ENCODE measurements at regions not wholly inside any gene's neighbourhood (a gene's known extent, or its start where the extent isn't known, plus 50 kb on each side); places are given as distances from the start of the nearest gene placed in this dataset.

GRCh38 chr9:117903453-117903852, 199.2 kb downstream of the TLR4 start:
- TF ChIP-seq, protein P1, sequence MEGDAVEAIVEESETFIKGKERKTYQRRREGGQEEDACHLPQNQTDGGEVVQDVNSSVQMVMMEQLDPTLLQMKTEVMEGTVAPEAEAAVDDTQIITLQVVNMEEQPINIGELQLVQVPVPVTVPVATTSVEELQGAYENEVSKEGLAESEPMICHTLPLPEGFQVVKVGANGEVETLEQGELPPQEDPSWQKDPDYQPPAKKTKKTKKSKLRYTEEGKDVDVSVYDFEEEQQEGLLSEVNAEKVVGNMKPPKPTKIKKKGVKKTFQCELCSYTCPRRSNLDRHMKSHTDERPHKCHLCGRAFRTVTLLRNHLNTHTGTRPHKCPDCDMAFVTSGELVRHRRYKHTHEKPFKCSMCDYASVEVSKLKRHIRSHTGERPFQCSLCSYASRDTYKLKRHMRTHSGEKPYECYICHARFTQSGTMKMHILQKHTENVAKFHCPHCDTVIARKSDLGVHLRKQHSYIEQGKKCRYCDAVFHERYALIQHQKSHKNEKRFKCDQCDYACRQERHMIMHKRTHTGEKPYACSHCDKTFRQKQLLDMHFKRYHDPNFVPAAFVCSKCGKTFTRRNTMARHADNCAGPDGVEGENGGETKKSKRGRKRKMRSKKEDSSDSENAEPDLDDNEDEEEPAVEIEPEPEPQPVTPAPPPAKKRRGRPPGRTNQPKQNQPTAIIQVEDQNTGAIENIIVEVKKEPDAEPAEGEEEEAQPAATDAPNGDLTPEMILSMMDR (IDR thresholded peaks at IDR 0.05; ENCODE audit: low read depth, low read length) = no peak

DNA sequence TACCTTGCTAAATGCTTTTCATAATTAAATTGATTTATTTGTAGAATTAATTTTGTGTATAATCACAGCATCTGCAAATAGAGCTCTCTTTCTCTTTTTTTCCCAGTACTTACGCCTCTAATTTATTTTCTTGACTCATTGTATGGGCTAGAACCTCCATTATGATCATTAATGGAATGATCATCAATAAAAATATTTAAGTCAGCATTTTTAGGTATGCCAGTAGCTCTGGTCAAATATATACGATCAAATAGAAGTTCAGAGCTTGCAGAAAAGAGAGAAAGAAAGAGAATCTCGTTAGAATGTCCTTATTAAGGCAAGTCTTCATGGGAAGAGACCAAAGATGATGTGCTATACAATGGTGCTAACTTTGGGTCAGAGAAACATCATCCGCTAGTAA, 202.6 kb downstream of the TLR4 start:
- TF ChIP-seq, protein P1 (IDR thresholded peaks at IDR 0.05; ENCODE audit: low read depth, low read length) = no peak
- no peaks in the 10 kb centered on the region for H3K27me3 ChIP-seq (ENCODE audit: insufficient read depth, low read depth, severe bottlenecking)
- H3K27ac ChIP-seq = no peak overlapping the region
- H3K4me3 ChIP-seq (ENCODE audit: low read depth, low read length) = no peak overlapping the region
- peaks cover 7% of the 10 kb centered on the region for H3K9me3 ChIP-seq (ENCODE audit: severe bottlenecking)
- DNase-seq = no peak
- no peaks in the 10 kb centered on the region for H3K36me3 ChIP-seq

More at GRCh38 chr9:117903453-117903852, 199.2 kb downstream of the TLR4 start:
- no peak overlapping the region for H3K27ac ChIP-seq
- H3K9me3 ChIP-seq (ENCODE audit: severe bottlenecking) = no peaks in the 10 kb centered on the region
- DNase-seq = no peak
- no peaks in the 10 kb centered on the region for H3K27me3 ChIP-seq (ENCODE audit: insufficient read depth, low read depth, severe bottlenecking)
- H3K36me3 ChIP-seq = no peaks in the 10 kb centered on the region
- no peak overlapping the region for H3K4me3 ChIP-seq (ENCODE audit: low read depth, low read length)

GRCh38 chr9:117907420-117907819, 203.2 kb downstream of the TLR4 start:
- Histone ChIP-seq H3K27ac (no peak overlapping the region), H3K36me3 (no peaks in the 10 kb centered on the region), H3K9me3 (ENCODE audit: severe bottlenecking) (peaks cover 9% of the 10 kb centered on the region), H3K4me3 (ENCODE audit: low read depth, low read length) (no peak overlapping the region), H3K27me3 (ENCODE audit: insufficient read depth, low read depth, severe bottlenecking) (no peaks in the 10 kb centered on the region)
- no peak for DNase-seq
- TF ChIP-seq, protein P1 (IDR thresholded peaks at IDR 0.05; ENCODE audit: low read depth, low read length) = no peak

DNA sequence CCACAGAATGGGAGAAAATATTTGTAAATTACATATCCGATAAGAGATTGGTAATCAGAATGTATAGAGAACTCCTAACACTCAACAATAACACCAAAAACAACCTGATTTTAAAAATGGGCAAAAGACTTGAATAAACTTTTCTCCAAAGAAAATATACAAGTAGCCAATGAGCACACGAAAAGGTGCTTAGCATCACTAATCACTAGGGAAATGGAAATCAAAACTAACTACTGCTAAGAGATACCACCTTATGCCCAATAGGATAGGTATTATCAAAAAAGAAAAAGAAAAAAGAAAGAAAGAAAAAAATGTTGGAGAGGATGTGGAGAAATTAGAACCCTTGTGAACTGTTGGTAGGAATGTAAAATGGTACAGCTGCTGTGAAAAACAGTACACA, 212.1 kb downstream of the TLR4 start:
- TF ChIP-seq, protein P1 (IDR thresholded peaks at IDR 0.05; ENCODE audit: low read depth, low read length) = no peak
- no peaks in the 10 kb centered on the region for H3K27me3 ChIP-seq (ENCODE audit: insufficient read depth, low read depth, severe bottlenecking)
- H3K9me3 ChIP-seq (ENCODE audit: severe bottlenecking) = peaks cover 7% of the 10 kb centered on the region
- H3K4me3 ChIP-seq (ENCODE audit: low read depth, low read length) = no peak overlapping the region
- no peak for DNase-seq
- H3K27ac ChIP-seq = no peak overlapping the region
- no peaks in the 10 kb centered on the region for H3K36me3 ChIP-seq

GRCh38 chr9:117917873-117918272, 213.7 kb downstream of the TLR4 start:
- no peaks in the 10 kb centered on the region for H3K9me3 ChIP-seq (ENCODE audit: severe bottlenecking)
- no peak overlapping the region for H3K27ac ChIP-seq
- DNase-seq = no peak
- TF ChIP-seq, protein P1 (IDR thresholded peaks at IDR 0.05; ENCODE audit: low read depth, low read length) = no peak
- H3K27me3 ChIP-seq (ENCODE audit: insufficient read depth, low read depth, severe bottlenecking) = no peaks in the 10 kb centered on the region
- no peak overlapping the region for H3K4me3 ChIP-seq (ENCODE audit: low read depth, low read length)
- no peaks in the 10 kb centered on the region for H3K36me3 ChIP-seq

GRCh38 chr9:117919538-117919937, 215.3 kb downstream of the TLR4 start:
- Histone ChIP-seq H3K36me3 (no peaks in the 10 kb centered on the region), H3K9me3 (ENCODE audit: severe bottlenecking) (no peaks in the 10 kb centered on the region), H3K27me3 (ENCODE audit: insufficient read depth, low read depth, severe bottlenecking) (no peaks in the 10 kb centered on the region), H3K27ac (peak overlapping the region; percentile 26), H3K4me3 (ENCODE audit: low read depth, low read length) (no peak overlapping the region)
- DNase-seq = peak; percentile 55
- TF ChIP-seq, protein P1 (IDR thresholded peaks at IDR 0.05; ENCODE audit: low read depth, low read length) = no peak

All from WERI-Rb-1 (cell line).